ENCODE measurements at regions not wholly inside any gene's neighbourhood (a gene's known extent, or its start where the extent isn't known, plus 50 kb on each side); places are given as distances from the start of the nearest gene placed in this dataset.
A peak's percentile ranks its signal among the peaks of the same experiment; 100 is the strongest.

DNA sequence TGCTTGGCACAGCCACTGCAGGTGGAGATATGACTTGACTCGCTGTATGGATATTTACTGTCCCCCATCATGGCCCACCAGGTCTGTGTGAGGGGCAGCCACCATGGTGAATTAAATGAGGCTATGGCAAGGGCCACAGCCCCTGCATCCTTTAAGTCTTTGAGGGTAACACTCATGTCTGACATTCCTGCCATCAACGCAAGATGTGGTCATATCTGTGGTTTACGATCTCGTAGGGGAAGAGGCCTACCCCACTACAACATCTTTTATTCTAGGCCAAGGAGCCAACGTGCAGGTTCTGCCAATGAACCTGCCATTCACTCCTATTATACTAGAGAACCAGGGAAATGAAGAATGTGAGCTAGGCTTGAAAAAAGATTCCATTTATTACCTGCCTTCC is 381.6 kb upstream of the ID2 start:
- no peak for DNase-seq (ENCODE audit: low spot score)

DNA sequence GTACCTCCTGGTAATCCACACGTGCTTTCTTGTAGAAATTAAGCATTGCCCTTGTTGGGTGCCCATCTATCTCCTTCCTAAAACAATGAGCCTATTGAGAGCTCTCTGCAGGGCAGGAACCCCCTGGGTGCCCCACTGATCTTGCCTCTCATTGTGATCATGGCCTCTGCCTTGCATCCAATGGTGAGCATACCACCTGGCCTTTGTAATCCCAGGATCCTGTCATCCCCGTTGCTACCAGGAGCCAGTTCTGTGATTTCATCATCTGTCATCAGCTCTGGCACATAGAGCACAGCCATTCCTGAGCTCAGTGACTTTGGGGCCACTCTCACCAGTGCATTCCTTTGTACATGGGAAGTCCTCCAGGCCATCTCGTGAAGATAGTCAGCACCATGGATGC is 381.0 kb upstream of the ID2 start:
- DNase-seq (ENCODE audit: low spot score): no peak

DNA sequence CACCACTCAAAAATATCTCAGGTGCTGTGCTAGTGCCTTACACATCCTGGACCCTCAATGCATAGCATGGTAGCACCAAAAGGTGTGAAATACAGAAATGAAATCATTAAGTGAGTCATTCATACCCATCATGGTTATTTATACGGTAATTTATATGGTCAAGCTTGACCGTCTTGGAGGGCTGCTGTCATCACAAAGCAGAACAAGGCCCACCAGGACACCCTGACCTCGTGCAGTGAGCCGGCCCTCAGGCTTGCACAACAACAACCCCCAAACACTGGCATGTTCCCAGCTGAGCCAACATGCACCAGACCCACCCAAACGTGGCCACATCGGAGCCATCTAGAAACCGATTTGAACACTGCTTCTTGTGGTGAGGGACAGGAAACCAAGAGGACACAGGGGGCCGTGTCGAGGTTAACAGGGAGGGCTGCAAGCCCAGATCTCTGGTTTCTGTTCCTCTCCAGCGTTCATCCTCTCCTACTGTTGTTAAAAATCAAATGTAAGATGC is 378.5 kb upstream of the ID2 start:
- no peak for DNase-seq (ENCODE audit: low spot score)

DNA sequence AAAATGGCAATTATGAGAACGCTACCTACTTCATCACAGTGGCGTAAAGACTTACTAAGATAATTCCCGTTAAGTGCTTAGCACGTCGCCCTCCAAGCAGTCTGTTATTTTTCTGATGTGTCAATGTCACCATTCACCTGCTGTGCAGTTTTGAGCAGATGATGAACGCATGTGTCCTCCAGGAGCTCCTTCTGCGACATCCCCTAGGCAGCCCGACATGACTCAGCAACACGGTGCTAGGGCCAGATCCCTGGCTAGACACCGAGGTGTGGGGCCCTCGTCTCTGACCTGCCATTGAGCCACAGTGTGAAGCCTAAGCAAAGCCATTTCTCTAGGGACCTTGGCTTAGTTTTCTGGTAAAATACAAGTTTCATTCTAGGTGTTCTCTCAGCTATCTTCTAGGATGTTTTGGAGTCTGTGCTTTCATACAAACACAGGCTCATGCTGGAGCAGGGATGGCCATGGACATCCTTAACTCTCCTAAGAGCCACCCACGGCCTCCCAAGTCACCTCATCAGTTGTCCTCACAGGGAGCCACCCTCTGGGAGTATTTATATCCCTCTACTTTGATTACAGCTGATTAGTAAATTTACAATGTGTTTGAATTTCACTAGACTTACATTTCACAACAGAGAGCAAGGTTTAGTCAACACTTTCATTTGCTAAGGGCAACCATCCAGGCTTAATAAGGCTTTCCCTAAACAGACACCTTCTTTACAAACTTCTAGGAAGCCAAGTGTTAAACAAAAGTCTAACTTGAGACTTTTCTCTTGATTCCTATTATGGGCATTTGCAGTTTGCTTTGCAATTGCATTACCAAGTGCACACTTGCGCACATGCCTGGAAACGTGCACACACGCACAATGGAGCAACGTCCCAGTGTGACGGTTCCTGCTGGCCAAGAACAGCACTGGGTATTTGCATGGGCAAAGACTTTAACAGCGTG is 376.8 kb upstream of the ID2 start:
- DNase-seq (ENCODE audit: low spot score): no peak

DNA sequence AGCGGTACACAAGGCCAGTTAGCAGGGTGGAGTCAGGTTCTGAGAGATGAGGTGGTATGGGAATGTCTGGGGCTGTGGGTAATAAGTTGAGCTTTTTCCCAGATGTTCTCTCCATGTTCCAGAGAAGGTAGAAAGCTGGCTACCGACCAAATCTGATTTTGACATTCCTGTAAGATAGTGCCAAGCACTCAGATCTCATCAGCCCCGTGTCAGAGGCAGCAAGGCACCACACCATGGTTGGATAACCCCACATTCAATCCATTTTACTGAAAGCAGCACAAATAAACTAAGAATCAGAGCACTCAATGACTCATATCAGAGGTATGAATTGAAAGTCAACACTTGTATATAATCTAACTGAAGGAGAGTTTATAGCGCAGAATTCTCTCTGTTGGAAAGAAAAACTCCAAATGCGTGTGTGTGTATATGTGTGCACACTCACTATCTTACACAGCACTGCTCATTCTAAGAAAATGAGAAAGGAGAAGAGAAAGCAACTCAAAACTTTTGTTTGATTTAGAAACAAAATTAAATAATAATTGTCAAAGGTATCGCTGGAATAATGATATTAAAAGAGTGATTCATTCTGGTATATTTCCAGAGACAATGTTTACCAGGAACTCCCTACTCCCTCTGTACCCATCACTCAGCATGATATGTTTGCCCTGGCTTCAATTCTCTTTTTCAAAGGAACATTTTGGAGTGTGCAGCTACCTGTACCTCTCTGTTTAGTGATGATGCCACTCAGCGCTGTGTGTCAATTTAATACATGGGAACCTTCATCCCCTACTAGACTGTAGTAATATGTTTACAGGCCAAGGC is 375.1 kb upstream of the ID2 start:
- peak; percentile 45 for DNase-seq (ENCODE audit: low spot score)

DNA sequence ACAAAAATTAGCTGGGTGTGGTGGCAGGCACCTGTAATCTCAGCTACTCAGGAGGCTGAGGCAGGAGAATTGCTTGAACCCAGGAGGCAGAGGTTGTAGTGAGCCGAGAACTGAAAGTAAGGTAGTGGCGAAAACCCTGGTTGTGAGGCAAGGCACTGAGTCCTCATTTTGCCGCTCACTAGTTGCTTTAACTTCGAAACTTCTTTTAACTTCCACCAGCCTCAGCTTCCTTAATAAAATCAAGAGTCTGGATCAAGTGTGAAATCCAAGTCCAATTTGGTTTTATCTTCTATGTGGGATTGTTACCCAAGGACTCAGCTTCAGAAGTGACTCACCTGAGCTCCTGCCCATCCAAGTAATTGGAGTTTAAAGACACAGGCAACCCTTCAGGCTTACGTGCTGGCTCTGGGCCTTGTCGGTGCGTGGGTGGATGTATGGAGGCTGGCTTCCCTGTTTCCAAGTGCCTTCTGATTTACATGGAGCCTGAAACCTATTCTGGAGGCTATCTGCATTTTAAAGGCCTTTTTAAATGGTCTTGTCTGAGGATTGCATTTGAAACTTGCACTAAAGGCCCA is 374.2 kb upstream of the ID2 start:
- no peak for DNase-seq (ENCODE audit: low spot score)

DNA sequence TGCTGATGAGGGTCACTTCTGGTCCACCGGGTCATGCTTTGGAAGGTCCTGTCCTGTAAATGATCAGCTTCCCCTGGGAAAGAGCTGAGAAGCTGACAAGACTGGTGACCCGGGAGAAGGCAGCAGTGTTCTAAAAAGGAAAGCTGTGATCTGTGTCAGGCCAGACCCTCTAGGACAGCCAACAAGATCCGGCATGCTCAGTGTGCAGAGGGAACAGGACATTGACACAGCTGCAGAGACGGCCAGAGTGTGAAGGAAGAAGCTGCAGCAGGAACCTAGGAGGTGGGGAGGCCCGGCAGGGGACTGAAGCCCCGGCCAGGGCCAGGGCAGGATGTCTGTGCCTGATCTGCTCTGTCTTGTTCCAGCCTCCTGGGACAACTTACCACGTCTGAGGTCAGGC is 372.7 kb upstream of the ID2 start:
- no peak for DNase-seq (ENCODE audit: low spot score)

DNA sequence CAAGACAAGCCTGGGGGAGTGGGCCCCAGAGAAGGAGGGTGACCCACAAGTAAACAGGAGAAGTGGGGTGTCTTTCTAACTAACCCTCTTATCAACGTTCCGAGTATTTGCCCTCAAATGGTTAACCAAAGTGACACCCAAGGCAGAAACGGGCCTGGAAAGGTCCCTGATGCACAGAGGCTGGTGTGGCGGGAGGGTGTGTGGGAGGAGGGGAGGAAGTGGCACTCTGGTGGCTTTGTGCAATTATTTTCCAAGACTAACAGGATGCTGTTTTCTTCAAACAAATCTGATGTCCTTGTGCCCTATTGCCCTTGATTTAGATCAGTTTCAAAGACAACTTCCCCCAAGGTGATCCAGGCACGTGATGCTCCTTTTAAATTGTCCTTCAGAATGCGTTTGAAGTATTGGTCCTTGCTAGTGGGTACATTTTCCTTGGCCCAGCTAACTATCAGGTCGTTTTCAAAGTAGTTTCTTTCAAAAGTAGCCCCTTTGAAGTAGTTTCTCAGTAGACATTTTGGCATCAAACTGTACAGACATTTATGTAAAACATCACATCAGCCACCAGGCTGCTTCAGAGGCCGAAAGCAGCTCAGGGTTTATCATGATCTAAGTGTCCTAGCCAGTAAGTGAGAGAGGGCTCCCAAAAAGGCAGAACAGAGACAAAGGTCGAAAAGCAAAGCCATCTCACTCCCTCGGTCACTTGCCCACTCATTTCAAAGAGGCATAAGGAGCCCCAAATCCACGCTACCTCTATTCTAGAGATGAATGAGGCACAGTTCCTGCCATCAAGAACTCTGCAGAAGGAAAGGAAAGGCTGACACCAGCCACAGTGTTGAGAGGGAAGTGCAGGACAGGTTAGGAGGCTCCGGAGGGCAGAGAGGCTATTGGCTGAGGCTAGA is 371.1 kb upstream of the ID2 start:
- no peak for DNase-seq (ENCODE audit: low spot score)

DNA sequence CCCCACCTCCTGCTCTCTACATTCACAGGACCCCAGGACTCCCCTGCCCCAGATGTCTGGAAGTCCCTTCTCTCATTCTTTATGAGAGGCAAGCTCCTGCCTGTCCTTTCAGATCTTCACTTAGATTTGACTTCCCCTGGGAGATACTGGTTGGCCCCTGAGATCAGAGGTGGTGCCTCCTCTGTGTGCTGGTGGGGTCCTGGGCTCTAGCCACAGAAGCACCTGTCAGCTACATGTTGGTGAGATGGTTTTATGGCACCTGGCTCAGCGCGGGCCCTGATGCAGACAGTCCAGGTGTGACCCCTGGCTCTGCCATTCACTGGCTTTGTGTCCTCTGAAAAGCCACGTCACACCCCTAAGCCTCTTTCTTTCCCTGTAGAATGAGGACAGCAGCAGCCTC is 369.6 kb upstream of the ID2 start:
- no peak for DNase-seq (ENCODE audit: low spot score)

DNA sequence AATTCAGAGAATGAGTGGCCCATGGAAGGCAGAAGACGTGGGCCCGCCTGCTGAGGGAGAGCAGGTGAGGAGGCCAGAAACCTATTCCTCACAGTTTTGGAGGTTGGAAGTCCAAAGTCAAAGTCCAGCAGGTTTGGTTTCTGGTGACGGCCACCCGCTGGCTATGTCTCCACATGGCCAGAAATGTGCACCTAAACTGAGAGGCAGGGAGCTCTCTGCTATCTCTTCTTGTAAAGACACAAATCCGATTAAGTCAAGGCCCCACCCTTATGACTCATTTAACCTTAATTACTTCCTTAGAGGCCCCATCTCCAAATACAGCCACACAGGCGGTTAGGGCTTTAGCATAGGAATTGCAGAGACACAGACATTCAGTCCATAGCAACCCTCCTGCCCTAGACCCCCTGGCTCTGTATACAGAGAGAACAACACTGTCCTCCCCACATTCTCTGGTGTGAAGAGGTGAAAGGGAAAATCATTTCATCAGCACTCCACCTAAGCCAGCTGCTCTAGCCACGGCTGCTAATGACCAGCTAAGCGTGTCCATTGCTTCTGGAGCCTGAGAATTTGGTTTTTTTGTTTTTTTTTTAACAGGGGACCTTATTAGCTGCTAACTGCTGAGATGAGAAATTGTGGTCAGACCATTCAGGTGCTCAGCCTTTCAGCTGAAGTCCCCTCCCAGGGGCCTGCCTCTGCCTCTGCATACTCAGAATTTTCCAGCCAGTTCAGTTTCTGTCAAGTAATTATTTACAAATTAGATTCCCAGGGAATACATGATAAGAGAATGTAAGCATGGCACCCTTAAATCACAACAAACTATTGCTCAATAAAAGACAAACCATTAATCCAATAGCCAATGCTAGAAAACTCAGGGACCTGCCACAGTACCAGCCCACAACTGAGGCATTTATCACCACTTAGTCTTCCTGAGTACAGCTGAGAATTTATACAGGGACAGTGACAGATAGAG is 368.7 kb upstream of the ID2 start:
- DNase-seq (ENCODE audit: low spot score): peak; percentile 56

DNA sequence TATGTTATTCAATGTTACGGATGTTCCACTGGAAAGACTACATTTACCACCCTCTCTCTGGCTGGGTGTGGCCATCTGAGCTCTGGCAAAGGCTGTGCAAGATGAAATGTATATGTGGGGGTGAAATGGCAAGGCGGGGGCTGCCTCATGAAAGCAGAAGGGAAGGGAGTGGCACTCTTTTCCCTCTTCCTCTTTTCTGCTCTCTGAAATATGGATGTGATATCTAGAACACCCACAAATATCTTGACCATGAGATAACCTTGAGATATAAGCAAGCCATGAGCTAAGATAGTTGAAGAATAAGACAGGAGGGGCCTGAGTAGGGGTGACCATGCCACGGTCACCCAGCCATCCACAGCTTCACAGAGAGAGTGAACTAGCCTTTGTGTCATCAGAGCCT is 367.8 kb upstream of the ID2 start:
- no peak for DNase-seq (ENCODE audit: low spot score)

DNA sequence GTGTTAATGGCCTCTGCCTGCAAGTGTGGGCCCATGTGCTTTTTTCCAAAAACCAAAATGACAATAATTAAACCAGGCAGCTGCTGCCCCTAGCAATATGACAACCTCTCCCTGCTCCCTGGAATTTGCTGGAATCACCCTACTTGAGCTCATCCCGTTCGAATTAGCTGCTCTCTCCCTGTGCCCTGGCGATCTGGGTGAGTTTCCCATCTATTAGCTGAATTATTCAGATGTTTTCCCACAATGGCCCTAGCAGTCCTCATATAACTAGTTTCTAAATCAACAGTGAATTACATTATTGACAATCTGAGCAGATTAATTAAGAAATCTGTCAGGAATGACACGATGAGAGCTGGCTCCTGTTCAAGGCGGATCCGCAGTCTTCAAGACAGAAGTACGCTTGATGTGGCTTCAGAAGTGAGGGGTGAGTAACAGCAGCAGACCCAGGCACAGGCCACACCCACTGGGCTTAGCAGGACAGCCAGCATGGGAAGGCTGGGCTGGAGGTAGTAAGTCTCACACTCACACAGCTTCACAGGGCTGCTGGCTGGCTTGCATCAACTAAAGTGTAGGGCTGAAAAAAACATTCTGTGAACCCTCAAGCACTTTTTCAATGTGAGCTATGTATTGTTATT is 366.2 kb upstream of the ID2 start:
- peak; percentile 94 for DNase-seq (ENCODE audit: low spot score)

DNA sequence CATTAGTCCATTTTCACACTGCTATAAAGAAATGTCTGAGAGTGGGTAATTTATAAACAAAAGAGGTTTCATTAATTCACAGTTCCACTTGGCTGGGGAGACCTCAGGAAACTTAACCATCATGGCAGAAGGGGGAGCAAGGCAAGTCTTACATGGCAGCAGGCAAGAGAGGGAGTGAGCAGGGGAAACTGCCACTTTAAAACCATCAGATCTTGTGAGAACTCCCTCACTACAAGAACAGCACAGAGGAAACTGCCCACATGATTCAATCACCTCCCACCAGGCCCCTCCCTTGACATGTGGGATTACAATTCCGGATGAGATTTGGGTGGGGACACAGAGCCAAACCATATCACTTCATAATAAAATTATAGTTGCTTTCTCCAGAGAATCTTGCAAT is 365.5 kb upstream of the ID2 start:
- no peak for DNase-seq (ENCODE audit: low spot score)

DNA sequence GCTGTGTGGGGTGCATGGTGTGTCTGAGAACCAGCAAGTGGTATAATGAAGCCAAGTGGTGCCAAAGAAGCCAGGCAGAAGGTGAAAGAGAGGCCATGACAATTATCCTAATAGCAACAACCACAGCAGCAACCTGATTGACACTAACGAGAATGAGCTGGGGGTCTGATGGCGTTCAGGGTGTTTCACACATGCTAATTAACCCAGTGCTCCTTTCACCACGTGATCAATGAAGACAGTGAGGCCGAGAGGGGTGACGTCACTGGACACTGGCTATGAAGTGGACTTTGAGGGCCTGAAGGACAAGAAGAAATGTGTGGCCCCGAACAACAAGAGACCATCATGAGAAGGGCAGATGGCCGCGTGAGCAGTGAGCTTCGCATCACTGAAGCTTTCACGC is 364.4 kb upstream of the ID2 start:
- DNase-seq (ENCODE audit: low spot score): no peak

DNA sequence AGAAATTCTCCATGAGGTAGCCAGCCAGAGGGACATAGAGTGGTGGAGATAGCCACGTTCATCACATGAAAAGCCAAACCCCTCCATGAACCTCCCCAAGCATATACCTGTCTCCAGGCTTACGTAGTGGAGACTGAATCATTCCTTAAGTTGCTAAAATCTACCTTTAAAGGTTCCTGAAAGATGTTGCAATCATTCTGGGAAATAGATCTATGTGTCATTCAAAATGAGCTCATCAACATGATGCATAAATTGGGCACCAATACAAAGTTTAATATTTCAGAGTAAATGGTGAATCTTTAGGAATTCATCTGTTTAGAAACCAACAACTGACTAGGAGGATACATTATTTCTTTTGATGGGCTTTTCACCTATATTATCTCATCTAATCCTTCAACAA is 362.6 kb upstream of the ID2 start:
- DNase-seq (ENCODE audit: low spot score): no peak

DNA sequence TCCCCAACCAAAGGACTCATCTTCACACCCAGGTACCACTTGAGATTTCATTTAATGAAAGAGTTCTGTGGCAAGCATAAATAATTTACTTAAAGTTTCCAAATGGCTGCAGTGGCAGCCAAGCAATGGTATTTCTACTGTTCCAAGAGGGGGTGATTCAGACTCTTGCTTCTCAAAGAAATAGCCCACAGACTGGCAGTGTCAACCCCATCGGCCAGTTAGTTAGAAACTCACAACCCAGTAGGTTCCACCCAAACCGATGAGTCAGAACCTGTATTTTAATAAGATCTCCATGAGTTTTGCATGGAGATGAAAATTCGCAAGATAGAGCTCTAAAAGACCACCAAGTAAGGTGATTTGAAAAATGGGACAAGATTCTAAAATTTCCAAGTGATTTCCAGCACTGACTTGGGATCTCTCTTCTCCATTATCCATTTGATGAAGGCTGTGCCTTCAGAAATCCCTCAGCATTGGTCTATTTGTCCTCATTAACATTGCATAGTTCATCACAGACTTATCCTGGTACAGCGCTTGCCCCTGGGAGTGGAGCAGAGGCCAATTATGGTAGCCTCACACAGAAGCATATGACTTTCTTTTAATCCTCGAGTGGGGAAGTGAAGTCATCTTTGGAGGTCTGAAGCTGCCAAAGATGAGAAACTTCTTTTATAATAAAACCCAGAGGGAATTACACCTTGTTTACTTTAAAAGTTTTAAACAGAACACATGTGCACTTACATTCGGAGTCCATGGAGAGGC is 361.4 kb upstream of the ID2 start:
- no peak for DNase-seq (ENCODE audit: low spot score)

DNA sequence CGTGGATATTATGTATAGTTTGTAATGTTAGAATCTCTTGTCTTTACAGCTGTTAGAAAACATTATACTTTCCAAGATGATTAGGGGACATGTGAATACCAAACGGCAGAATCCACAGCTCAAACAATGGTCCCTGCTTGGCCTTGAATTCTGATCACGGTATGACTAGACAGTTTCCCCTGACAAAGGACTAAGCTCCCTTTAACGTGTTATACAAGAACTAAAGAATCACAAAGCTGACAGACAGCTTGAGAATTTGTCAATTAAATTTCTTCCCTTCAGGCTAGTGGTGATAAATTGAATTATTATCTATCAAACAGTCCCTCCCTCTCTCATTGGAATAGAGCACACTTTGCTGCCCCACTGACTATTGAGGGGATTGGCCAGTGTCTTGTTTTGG is 359.2 kb upstream of the ID2 start:
- no peak for DNase-seq (ENCODE audit: low spot score)

DNA sequence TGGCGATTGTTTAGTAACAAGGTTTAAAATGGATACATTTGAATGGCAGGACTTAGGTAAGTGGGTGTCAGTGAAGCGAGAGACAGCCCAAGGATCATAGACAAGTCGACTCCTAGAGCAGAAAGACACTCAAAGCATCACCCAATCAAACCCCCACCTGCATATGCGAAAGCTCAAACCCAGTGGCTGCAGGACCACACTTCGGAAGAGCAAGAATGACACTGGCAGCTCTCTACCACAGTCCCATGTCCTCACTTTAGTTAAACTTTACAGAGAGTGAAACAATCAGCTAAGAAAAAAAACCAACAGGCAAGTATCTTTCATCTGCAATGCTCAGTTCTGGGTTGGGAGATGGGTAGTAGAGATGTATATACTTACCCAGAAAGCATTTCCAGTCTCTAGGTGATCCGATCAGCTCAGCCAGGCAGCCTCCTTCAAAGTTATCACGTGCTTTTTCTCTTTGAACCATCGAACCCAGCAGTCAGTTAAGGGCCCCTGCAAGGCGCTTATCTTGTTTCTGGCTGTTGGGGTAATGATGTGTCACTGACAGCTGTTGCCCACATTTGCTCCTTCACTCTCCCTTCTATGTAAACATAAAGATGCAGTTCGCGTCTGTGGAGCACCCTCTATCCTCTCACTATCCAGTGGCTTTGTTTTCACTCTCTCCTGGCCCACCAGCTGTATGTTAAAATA is 357.5 kb upstream of the ID2 start:
- DNase-seq (ENCODE audit: low spot score): peak; percentile 48
